ENCODE measurements at regions not wholly inside any gene's neighbourhood (a gene's known extent, or its start where the extent isn't known, plus 50 kb on each side); places are given as distances from the start of the nearest gene placed in this dataset.

DNA sequence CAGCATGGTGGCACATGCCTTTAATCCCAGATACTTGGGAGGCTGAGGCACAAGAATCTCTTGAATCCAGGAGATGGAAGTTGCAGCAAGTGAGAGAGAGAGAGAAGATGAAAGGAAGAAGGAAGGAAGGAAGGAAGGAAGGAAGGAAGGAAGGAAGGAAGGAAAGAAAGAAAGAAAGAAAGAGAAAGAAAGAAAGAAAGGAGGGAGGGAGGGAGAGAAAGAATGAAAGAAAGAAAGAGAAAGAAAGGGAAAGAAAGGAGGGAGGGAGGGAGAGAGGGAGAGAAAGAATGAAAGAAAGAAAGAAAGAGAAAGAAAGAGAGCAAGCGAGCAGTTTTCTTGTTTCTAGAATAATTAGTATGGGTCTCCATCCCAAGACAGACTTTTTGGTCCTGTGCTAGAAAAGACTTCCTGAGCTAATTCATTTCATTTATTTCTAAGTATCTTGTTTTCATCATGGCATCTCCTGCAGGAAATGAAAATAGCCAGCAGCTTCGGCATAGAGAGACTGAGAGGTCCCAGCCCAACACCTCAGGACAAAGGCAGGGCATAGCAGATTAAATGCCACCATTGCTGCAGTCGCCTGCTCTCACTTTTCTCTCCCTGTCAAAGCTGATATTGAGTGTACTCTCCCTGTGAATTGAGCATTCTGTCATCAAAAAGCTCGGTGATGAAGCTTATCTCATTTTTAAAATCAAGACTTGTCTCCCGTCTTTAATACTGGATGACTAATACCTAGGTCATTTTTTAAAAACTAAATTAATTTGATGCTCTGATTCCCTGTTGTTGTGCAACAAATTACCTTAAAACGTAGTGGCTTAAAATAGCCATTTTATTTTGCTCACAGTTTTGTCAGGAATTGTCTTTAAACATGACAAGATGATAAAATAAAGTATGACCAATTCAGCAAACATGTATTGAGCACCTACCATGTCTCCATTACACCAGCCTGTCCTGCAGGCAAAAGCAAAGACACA, 91.8 kb upstream of the ADRA1B start:
- Histone ChIP-seq H3K36me3 (ENCODE audit: control insufficient read depth, insufficient read depth, low read length) (no peaks in the 10 kb centered on the region), H3K27me3 (ENCODE audit: control insufficient read depth, insufficient read depth, low read length) (peaks cover 2% of the 10 kb centered on the region), H3K4me1 (ENCODE audit: control insufficient read depth, insufficient read depth, low read length) (no peaks in the 10 kb centered on the region), H3K9me3 (ENCODE audit: control insufficient read depth, low read depth, low read length) (no peaks in the 10 kb centered on the region), H3K4me3 (ENCODE audit: low read length) (no peak overlapping the region), H3K27ac (ENCODE audit: low read length) (no peak overlapping the region)
- 100% methylated on average over 1 of the region's 6 CpGs for whole genome bisulfite sequencing (ENCODE audit: insufficient coverage, low lambda C conversion rate)
- DNase-seq: no peak

DNA sequence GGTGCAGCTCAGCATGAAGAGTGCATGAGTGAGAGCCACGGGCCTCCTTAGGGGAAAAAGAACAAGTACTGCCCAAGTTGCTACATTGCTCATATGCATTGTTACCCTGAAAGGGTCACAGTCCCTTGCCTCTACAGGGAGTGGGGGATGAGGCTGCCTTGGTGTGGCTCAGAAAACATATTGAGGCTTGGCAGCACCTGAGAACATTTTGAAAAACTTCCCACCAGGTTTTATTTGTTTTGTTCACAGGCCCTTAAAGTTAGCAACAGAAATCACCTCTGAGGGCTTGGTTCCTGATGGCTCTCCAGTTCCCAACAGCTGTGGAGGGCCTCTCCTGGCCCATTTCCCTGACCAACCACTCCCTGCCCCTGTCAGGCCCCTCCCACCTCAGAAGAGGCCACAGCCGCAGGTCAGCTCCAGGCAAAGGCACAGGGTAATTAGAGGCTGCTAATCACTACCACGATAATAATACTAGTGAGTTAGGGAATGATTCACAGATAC, 90.7 kb upstream of the ADRA1B start:
- H3K9me3 ChIP-seq (ENCODE audit: control insufficient read depth, low read depth, low read length): no peaks in the 10 kb centered on the region
- H3K27me3 ChIP-seq (ENCODE audit: control insufficient read depth, insufficient read depth, low read length): peaks cover 4% of the 10 kb centered on the region
- H3K4me3 ChIP-seq (ENCODE audit: low read length): no peak overlapping the region
- no CpG with 5 or more reads among the region's 3 CpGs for WGBS (ENCODE audit: insufficient coverage, low lambda C conversion rate)
- no peak overlapping the region for H3K27ac ChIP-seq (ENCODE audit: low read length)
- H3K4me1 ChIP-seq (ENCODE audit: control insufficient read depth, insufficient read depth, low read length): no peaks in the 10 kb centered on the region
- H3K36me3 ChIP-seq (ENCODE audit: control insufficient read depth, insufficient read depth, low read length): no peaks in the 10 kb centered on the region
- DNase-seq: peak in 1 of 2 donors; percentile 8

DNA sequence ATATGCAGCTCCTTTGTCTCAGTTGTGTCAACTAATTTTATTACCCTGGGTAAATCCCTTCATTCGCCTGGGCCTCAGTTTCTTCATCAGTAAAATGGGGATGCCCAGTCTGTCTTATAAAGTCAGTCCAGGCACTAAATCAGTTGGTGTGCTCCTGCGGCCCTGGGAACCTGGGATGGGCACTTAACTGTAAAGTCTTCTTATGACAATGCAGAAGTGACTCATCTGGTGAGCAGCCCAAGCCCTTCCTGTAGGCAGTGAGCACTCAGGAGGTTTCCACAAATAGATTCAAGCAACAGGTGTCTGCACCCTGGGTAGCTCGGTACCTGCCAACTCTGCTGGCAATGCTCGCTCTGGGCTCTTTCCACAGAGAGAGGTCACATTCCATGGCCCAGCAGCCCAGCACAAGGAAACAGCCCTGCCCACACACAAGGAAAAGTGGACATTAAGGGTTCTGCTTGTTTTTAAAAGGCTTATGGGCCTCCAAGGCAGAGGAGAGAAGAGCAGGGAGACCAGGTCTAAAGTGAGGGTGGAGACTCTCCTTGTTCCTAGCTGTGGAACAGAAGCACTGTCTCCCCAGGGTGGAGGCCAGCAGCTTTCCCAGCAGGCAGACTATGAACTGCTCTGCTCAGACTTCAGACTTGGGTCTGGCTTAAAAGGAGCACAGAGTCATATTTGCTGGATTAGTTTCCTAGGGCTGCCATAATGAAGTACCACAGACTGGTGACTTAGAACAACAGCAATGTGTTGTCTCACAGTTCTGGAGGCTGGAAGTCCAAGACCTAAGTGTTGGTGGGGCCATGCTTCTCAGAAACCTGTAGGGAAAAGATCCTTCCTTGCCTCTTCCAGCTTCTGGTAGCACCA, 89.7 kb upstream of the ADRA1B start:
- Histone ChIP-seq H3K27ac (ENCODE audit: low read length) (no peak overlapping the region), H3K9me3 (ENCODE audit: control insufficient read depth, low read depth, low read length) (no peaks in the 10 kb centered on the region), H3K4me1 (ENCODE audit: control insufficient read depth, insufficient read depth, low read length) (no peaks in the 10 kb centered on the region), H3K27me3 (ENCODE audit: control insufficient read depth, insufficient read depth, low read length) (peaks cover 4% of the 10 kb centered on the region), H3K36me3 (ENCODE audit: control insufficient read depth, insufficient read depth, low read length) (no peaks in the 10 kb centered on the region), H3K4me3 (ENCODE audit: low read length) (no peak overlapping the region)
- DNase-seq: peak in 1 of 2 donors; percentile 7
- WGBS (ENCODE audit: insufficient coverage, low lambda C conversion rate): 100% methylated on average over 1 of the region's 4 CpGs

DNA sequence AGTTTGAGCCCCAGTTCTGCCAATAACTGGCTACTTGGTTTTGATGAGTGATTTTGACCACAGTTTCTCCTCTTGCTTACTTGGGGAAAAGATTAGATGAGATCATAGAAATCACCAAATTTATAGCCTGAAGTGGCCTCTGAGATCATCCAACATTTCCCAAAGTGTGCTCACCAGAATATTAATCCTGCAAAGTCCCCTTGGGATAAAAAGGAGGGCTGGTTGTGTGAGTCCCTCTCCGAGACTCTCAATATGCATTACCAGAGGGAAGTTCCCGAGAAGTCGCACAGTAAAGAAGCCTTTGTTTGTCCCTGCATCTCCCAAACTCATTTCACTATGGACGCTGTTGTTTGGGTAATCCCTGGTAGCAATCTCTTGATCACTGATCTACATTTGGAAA, 88.4 kb upstream of the ADRA1B start:
- no peaks in the 10 kb centered on the region for H3K4me1 ChIP-seq (ENCODE audit: control insufficient read depth, insufficient read depth, low read length)
- peaks cover 4% of the 10 kb centered on the region for H3K27me3 ChIP-seq (ENCODE audit: control insufficient read depth, insufficient read depth, low read length)

DNA sequence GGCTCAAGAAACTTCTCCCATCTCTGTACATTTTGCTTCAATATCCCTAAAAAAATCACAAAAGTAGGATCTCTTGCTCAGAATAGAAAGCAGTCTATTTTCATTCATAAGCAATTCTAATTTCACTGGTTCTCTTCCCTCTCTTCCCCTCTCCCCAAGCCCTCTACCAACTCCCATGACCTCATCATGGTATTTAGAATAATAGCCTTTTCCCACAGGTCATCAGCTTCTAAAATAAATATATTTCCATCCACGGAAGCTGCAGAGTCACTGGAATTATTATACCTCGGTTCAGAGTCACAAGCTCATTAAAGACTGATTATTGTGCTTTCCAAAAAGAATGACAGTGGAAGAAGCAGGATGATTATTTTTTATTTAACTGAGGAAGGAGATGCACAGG, 84.2 kb upstream of the ADRA1B start:
- no peak overlapping the region for H3K27ac ChIP-seq (ENCODE audit: low read length)
- no peaks in the 10 kb centered on the region for H3K36me3 ChIP-seq (ENCODE audit: control insufficient read depth, insufficient read depth, low read length)
- WGBS (ENCODE audit: insufficient coverage, low lambda C conversion rate): 79% methylated on average over 2 of the region's 2 CpGs

More for the DNA sequence above, 88.4 kb upstream of the ADRA1B start:
- no peaks in the 10 kb centered on the region for H3K9me3 ChIP-seq (ENCODE audit: control insufficient read depth, low read depth, low read length)
- H3K27ac ChIP-seq (ENCODE audit: low read length): no peak overlapping the region
- DNase-seq: no peak
- no peak overlapping the region for H3K4me3 ChIP-seq (ENCODE audit: low read length)
- H3K36me3 ChIP-seq (ENCODE audit: control insufficient read depth, insufficient read depth, low read length): no peaks in the 10 kb centered on the region
- 60% methylated on average over 1 of the region's 4 CpGs for WGBS (ENCODE audit: insufficient coverage, low lambda C conversion rate)

DNA sequence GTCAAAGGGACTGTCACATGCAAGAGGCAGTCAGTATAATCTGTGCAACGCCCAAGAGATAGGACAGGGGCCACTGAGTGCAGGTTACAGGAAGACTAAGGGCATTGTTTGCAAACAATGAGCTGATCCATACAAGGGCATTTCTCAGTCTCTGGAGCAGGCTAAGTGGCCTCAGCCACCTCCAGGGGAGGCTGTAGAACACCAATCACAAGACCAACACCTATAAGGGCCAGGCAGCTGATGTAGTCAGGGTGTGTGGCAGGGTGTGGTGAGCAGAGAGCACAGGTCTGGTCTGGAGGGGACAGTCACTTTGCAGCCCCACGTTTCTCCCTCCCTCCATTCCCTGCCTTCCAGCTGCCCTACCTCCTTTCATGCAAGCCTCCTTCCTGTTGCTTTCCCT, 83.2 kb upstream of the ADRA1B start:
- WGBS (ENCODE audit: insufficient coverage, low lambda C conversion rate): no CpG with 5 or more reads among the region's 2 CpGs
- no peaks in the 10 kb centered on the region for H3K9me3 ChIP-seq (ENCODE audit: control insufficient read depth, low read depth, low read length)
- H3K27me3 ChIP-seq (ENCODE audit: control insufficient read depth, insufficient read depth, low read length): peaks cover 4% of the 10 kb centered on the region
- H3K4me3 ChIP-seq (ENCODE audit: low read length): no peak overlapping the region
- H3K36me3 ChIP-seq (ENCODE audit: control insufficient read depth, insufficient read depth, low read length): no peaks in the 10 kb centered on the region
- H3K27ac ChIP-seq (ENCODE audit: low read length): no peak overlapping the region
- peak in 1 of 2 donors; percentile 44 for DNase-seq
- no peaks in the 10 kb centered on the region for H3K4me1 ChIP-seq (ENCODE audit: control insufficient read depth, insufficient read depth, low read length)

More for the DNA sequence above, 84.2 kb upstream of the ADRA1B start:
- Histone ChIP-seq H3K27me3 (ENCODE audit: control insufficient read depth, insufficient read depth, low read length) (peaks cover 4% of the 10 kb centered on the region), H3K4me3 (ENCODE audit: low read length) (no peak overlapping the region), H3K9me3 (ENCODE audit: control insufficient read depth, low read depth, low read length) (no peaks in the 10 kb centered on the region), H3K4me1 (ENCODE audit: control insufficient read depth, insufficient read depth, low read length) (no peaks in the 10 kb centered on the region)
- DNase-seq: no peak

DNA sequence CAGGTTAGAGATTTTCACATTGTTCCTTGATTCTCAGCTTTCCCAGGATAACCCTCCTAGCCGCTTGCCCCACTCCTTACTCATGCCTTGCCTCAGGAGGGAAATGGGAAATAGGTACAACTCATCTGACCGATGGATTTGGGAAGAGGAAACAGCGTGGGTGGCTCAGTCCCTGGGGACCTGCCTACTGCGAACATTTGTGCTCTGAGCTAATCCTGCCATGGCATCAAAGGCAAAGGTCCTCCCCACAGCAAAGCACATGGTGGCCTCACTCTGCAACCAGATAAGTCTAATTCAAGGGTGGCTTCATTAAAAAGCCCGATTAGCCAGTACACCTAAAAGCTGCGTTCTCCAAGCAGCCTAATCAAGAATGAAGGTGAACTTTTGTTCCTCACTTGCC, 82.4 kb upstream of the ADRA1B start:
- Histone ChIP-seq H3K36me3 (ENCODE audit: control insufficient read depth, insufficient read depth, low read length) (no peaks in the 10 kb centered on the region), H3K27ac (ENCODE audit: low read length) (no peak overlapping the region), H3K4me3 (ENCODE audit: low read length) (no peak overlapping the region), H3K27me3 (ENCODE audit: control insufficient read depth, insufficient read depth, low read length) (peaks cover 4% of the 10 kb centered on the region), H3K4me1 (ENCODE audit: control insufficient read depth, insufficient read depth, low read length) (no peaks in the 10 kb centered on the region), H3K9me3 (ENCODE audit: control insufficient read depth, low read depth, low read length) (no peaks in the 10 kb centered on the region)
- no peak for DNase-seq
- no CpG with 5 or more reads among the region's 6 CpGs for WGBS (ENCODE audit: insufficient coverage, low lambda C conversion rate)

DNA sequence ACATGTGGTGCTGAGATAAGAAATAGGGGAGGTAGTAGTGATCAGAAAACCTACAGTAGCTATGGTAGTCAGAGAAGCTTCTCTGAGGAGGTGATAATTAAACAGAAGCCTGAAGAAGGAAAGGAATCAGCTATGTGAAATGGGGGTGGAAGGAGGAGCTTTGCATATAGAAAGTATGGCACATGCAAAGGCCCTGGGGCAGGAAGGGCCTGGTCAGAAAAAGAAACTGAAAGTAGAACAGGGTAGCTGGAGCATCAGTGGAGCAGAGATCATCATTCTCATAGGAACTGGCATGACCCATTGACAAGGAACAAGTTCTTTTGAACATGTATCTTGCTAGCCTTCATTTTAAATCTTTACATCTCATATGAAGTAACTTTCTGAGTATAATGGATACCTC, 80.7 kb upstream of the ADRA1B start:
- no peak overlapping the region for H3K4me3 ChIP-seq (ENCODE audit: low read length)
- DNase-seq: no peak
- H3K9me3 ChIP-seq (ENCODE audit: control insufficient read depth, low read depth, low read length): no peaks in the 10 kb centered on the region
- H3K36me3 ChIP-seq (ENCODE audit: control insufficient read depth, insufficient read depth, low read length): no peaks in the 10 kb centered on the region
- no peaks in the 10 kb centered on the region for H3K4me1 ChIP-seq (ENCODE audit: control insufficient read depth, insufficient read depth, low read length)
- H3K27ac ChIP-seq (ENCODE audit: low read length): no peak overlapping the region
- peaks cover 4% of the 10 kb centered on the region for H3K27me3 ChIP-seq (ENCODE audit: control insufficient read depth, insufficient read depth, low read length)

DNA sequence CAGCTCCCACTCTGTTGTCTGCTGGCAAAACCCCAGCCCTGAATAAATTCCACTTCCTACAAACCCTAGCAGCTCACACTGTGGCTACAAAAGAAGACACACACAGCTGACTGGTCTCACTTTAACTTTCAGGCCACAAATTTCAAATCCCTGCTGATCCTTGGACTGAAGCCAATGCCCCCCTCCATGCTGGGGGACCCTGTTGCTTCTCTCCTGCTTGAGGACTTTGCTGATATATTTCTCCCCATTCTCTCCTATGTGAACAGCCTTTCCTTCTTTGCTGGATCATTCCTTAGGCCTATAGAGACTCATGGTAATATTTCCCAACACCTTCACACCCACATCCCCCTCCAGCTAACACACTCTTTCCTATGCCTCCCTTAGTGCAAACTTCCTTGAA, 79.6 kb upstream of the ADRA1B start:
- peaks cover 4% of the 10 kb centered on the region for H3K27me3 ChIP-seq (ENCODE audit: control insufficient read depth, insufficient read depth, low read length)
- H3K27ac ChIP-seq (ENCODE audit: low read length): no peak overlapping the region
- H3K36me3 ChIP-seq (ENCODE audit: control insufficient read depth, insufficient read depth, low read length): no peaks in the 10 kb centered on the region
- DNase-seq: no peak
- H3K9me3 ChIP-seq (ENCODE audit: control insufficient read depth, low read depth, low read length): no peaks in the 10 kb centered on the region
- no peaks in the 10 kb centered on the region for H3K4me1 ChIP-seq (ENCODE audit: control insufficient read depth, insufficient read depth, low read length)
- H3K4me3 ChIP-seq (ENCODE audit: low read length): no peak overlapping the region

DNA sequence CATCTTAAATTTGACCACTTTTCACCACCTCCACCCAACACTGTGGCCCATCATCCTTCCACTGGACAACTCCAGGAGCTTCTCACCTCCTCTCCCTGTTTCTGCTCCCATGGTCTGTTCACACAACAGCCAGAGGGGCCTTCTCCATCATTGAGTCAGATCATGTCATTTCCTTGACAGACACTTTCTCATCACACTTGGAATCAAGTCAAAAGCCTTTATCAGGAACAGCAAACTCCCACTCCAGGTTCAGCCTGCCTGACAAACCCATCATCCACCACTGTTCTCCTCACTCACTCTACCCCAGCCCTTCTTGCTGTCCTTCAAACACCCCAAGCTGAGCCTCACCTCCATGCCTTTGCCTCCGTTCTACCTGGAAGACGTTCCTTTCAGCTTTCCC, 78.4 kb upstream of the ADRA1B start:
- Histone ChIP-seq H3K4me1 (ENCODE audit: control insufficient read depth, insufficient read depth, low read length) (no peaks in the 10 kb centered on the region), H3K36me3 (ENCODE audit: control insufficient read depth, insufficient read depth, low read length) (no peaks in the 10 kb centered on the region), H3K4me3 (ENCODE audit: low read length) (no peak overlapping the region), H3K27ac (ENCODE audit: low read length) (no peak overlapping the region), H3K9me3 (ENCODE audit: control insufficient read depth, low read depth, low read length) (no peaks in the 10 kb centered on the region), H3K27me3 (ENCODE audit: control insufficient read depth, insufficient read depth, low read length) (peaks cover 4% of the 10 kb centered on the region)
- no peak for DNase-seq
- WGBS (ENCODE audit: insufficient coverage, low lambda C conversion rate): 100% methylated on average over 2 of the region's 2 CpGs

All from large intestine (tissue), 3 donors.